ENCODE measurements at regions not wholly inside any gene's neighbourhood (a gene's known extent, or its start where the extent isn't known, plus 50 kb on each side); places are given as distances from the start of the nearest gene placed in this dataset.

DNA sequence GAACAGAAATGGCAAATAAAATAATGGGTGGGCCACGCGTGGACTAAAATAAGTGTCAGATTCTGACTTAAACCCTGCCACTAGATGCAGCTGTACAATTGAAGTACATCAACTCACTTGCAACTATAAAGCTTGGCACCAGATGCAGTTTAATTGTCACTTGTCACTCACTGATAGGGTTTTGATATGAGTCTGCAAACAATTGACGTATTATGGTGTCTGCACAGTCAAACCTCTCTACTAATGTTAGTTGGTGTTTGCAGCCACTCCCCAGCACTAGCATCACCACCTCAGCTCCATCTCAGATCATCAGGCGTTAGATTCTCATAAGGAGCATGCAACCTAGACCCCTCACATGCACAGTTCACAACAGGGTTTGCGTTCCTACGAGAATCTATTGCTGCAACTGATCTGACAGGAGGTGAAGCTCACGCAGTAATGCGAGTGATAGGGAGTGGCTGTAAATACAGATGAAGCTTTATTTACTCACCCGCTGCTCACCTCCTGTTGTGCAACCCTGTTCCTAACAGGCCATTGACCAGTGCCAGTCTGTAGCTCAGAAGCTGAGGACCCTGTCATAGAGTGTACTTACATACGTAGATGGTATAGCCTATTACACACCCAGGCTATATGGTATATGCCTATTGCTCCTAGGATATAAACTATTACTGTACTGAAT lies 72.1 kb upstream of the SEMA6A start:
- H3K4me1 Mint-ChIP-seq, result peaks cover 16 to 18% of the 10 kb centered on the region in 2 experiments
- no peak overlapping the region for H3K27ac ChIP-seq (ENCODE audit: insufficient read length, low read depth, low read length)

More for the DNA sequence above, 72.1 kb upstream of the SEMA6A start:
- Mint-ChIP-seq H3K36me3 (ENCODE audit: insufficient read depth in 1 of 3, low read depth in 3 of 3) (no peaks in the 10 kb centered on the region; a peak in 1 of 7 replicates), H3K27ac (no peak overlapping the region; a peak in 1 of 7 replicates), H3K27me3 (ENCODE audit: low read depth) (no peaks in the 10 kb centered on the region), H3K4me3 (no peak overlapping the region), H3K9me3 (no peaks in the 10 kb centered on the region; a peak in 1 of 5 replicates)
- no peak overlapping the region for H2BK5ac ChIP-seq (ENCODE audit: insufficient read length, low read length)
- no peaks in the 10 kb centered on the region for H3K79me1 ChIP-seq (ENCODE audit: insufficient read depth, low read depth, low read length, poor library complexity, severe bottlenecking)
- H4K5ac ChIP-seq (ENCODE audit: insufficient read length, low read depth, low read length), result no peak overlapping the region
- H2BK120ac ChIP-seq (ENCODE audit: low read depth, low read length, poor library complexity, severe bottlenecking), result no peak overlapping the region
- peaks cover 6% of the 10 kb centered on the region for H3K4me1 ChIP-seq (ENCODE audit: insufficient read depth, low read length)
- no peak overlapping the region for H2AK5ac ChIP-seq (ENCODE audit: insufficient read length, low read length)
- H2BK12ac ChIP-seq (ENCODE audit: insufficient read length, low read depth, low read length), result no peak overlapping the region
- H3K23ac ChIP-seq (ENCODE audit: insufficient read length, low read depth, low read length), result no peak overlapping the region
- no peak overlapping the region for H2BK20ac ChIP-seq (ENCODE audit: low read depth, low read length, poor library complexity, severe bottlenecking)
- H3K27me3 ChIP-seq (ENCODE audit: insufficient read depth, low read length), result no peaks in the 10 kb centered on the region
- no peaks in the 10 kb centered on the region for H3K79me2 ChIP-seq (ENCODE audit: insufficient read depth, low read length)
- no peak overlapping the region for H2BK15ac ChIP-seq (ENCODE audit: low read depth, low read length)
- no CpG with 5 or more reads among the region's 10 CpGs for WGBS (ENCODE audit: extremely low coverage, insufficient read length, low lambda C conversion rate)
- no peaks in the 10 kb centered on the region for H3K23me2 ChIP-seq (ENCODE audit: insufficient read length, low read depth, low read length, poor library complexity, severe bottlenecking)
- no peak overlapping the region for H4K8ac ChIP-seq (replicated peaks; ENCODE audit: insufficient read length, low read depth, low read length)
- no peak overlapping the region for H3K4me2 ChIP-seq (ENCODE audit: insufficient read depth, insufficient read length, low read length)
- H2AFZ ChIP-seq (ENCODE audit: low read length), result no peak overlapping the region
- TF ChIP-seq, protein P1, sequence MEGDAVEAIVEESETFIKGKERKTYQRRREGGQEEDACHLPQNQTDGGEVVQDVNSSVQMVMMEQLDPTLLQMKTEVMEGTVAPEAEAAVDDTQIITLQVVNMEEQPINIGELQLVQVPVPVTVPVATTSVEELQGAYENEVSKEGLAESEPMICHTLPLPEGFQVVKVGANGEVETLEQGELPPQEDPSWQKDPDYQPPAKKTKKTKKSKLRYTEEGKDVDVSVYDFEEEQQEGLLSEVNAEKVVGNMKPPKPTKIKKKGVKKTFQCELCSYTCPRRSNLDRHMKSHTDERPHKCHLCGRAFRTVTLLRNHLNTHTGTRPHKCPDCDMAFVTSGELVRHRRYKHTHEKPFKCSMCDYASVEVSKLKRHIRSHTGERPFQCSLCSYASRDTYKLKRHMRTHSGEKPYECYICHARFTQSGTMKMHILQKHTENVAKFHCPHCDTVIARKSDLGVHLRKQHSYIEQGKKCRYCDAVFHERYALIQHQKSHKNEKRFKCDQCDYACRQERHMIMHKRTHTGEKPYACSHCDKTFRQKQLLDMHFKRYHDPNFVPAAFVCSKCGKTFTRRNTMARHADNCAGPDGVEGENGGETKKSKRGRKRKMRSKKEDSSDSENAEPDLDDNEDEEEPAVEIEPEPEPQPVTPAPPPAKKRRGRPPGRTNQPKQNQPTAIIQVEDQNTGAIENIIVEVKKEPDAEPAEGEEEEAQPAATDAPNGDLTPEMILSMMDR (conservative IDR thresholded peaks at IDR 0.05), result no peak
- H3K4ac ChIP-seq (ENCODE audit: low read depth, low read length), result no peak overlapping the region
- no peak for DNase-seq
- no peak overlapping the region for H3K56ac ChIP-seq (ENCODE audit: insufficient read length, low read depth, low read length)
- no peak overlapping the region for H4K91ac ChIP-seq (ENCODE audit: insufficient read length, low read depth, low read length)
- H3K9ac ChIP-seq (ENCODE audit: extremely low read depth, insufficient read length, low read length), result no peak overlapping the region
- no peak overlapping the region for H3T11ph ChIP-seq (ENCODE audit: low read length)
- no peak overlapping the region for H3K18ac ChIP-seq (ENCODE audit: insufficient read length, low read depth, low read length)
- H3K9me3 ChIP-seq (ENCODE audit: control insufficient read depth, low read depth, low read length), result no peaks in the 10 kb centered on the region
- no peaks in the 10 kb centered on the region for H4K20me1 ChIP-seq (ENCODE audit: control insufficient read depth, insufficient read depth, insufficient read length)
- H3K14ac ChIP-seq (ENCODE audit: insufficient read depth, low read length), result no peak overlapping the region
